HepG2 (cell line): ENCODE measurements at regions not wholly inside any gene's neighbourhood (a gene's known extent, or its start where the extent isn't known, plus 50 kb on each side); places are given as distances from the start of the nearest gene placed in this dataset.
A peak's percentile ranks its signal among the peaks of the same experiment; 100 is the strongest.

Experiments
- ATAC-seq: fragments of 200-7000 bp; cut with Tn5 transposase; 3 replicates; pipeline ENCODE4 v1.9.1; 2020; ENCODE audit warnings: mild to moderate bottlenecking, moderate library complexity
- BruUV-seq: library from RNA; stranded (reverse); fragments of 400-500 nt; replicated peaks from 2 replicates; lab custom pipeline; 2021; lab: Mats Ljungman, UMichigan
- CTCF ChIA-PET: fragments of 300-600 bp; formaldehyde crosslinking; extraction: SDS; loops from one replicate; lab custom pipeline; 2021; ENCODE audit warnings: low total read pairs, inconsistent platforms, low intra/inter-chr PET ratio; lab: Yijun Ruan, JAX
- POLR2A ChIA-PET: fragments of 350-600 bp; sonication (Branson Sonifier 250); formaldehyde crosslinking; loops from one replicate; lab custom pipeline; 2020; ENCODE audit warnings: antibody characterized with exemption, inconsistent platforms; lab: Yijun Ruan, JAX
- DNase-seq: peaks from one replicate; pipeline ENCODE4 v3.0.0-alpha.2; 2015; ENCODE audit warnings: low spot score
- FAIRE-seq: peaks from 3 replicates; lab custom pipeline; 2011; peaks lifted over from hg19 to GRCh38; lab: Jason Lieb, UNC
- H2AFZ ChIP-seq: one replicate; pipeline ENCODE4 v1.6.1; 2011; ENCODE audit warnings: low read length, inconsistent platforms
- H3K27ac ChIP-seq: fragments of 300-600 bp; 3 replicates; pipeline ENCODE4 v1.8.0; 2011; ENCODE audit warnings: mixed run types, mild to moderate bottlenecking, mixed read lengths, low read length, inconsistent platforms; ENCODE audit not compliant: insufficient read depth; ENCODE audit errors: extremely low read length
- H3K27me3 ChIP-seq, 2 experiments: fragments of 200-600 bp in 1 of 2; 2 replicates in 1 of 2; 3 replicates in 1 of 2; pipeline versions ENCODE4 v1.6.0 to v1.8.0; 2011; ENCODE audit warnings: low read length in 2 of 2, mild to moderate bottlenecking in 2 of 2, moderate library complexity in 2 of 2, inconsistent platforms in 1 of 2; ENCODE audit not compliant: insufficient read depth in 2 of 2, control insufficient read depth in 1 of 2
- H3K36me3 ChIP-seq, 2 experiments: fragments of 200-600 bp in 1 of 2; replicated peaks in 1 of 2; 2 replicates in 1 of 2; 3 replicates in 1 of 2; pipeline versions ENCODE4 v1.5.1 to v1.8.0; 2011; ENCODE audit warnings: low read length in 2 of 2, inconsistent platforms in 1 of 2; ENCODE audit not compliant: insufficient read depth in 2 of 2, control insufficient read depth in 1 of 2
- H3K4me1 ChIP-seq: 2 replicates; pipeline ENCODE4 v1.5.1; 2012; ENCODE audit warnings: low read length, inconsistent platforms; ENCODE audit not compliant: insufficient read depth
- H3K4me2 ChIP-seq: 2 replicates; pipeline ENCODE4 v1.6.0; 2011; ENCODE audit warnings: low read depth, low read length, inconsistent platforms
- H3K4me3 ChIP-seq, 3 experiments: fragments of 200-600 bp in 1 of 3; sonication (generic), shearing (Covaris generic) in 1 of 3; replicated peaks in 1 of 3; 2 replicates each; pipeline ENCODE4 v1.5.1; 2011 to 2016; ENCODE audit warnings: low read length in 3 of 3, inconsistent platforms in 2 of 3, low read depth in 2 of 3, mild to moderate bottlenecking in 2 of 3, control low read depth in 1 of 3, mixed read lengths in 1 of 3; ENCODE audit not compliant: insufficient read depth in 1 of 3
- H3K79me2 ChIP-seq: one replicate; pipeline ENCODE4 v1.6.1; 2011; ENCODE audit warnings: low read length, inconsistent platforms; ENCODE audit not compliant: insufficient read depth
- H3K9ac ChIP-seq: 2 replicates; pipeline ENCODE4 v1.6.0; 2011; ENCODE audit warnings: mild to moderate bottlenecking, low read depth, low read length, inconsistent platforms; ENCODE audit not compliant: insufficient read depth
- H3K9me3 ChIP-seq: 2 replicates; pipeline ENCODE4 v1.5.1; 2012; ENCODE audit warnings: mild to moderate bottlenecking, low read length
- H4K20me1 ChIP-seq: 2 replicates; pipeline ENCODE4 v1.6.0; 2011; ENCODE audit warnings: inconsistent platforms, mild to moderate bottlenecking, low read length, moderate library complexity; ENCODE audit not compliant: insufficient read depth
- ELF3 ChIP-seq: IDR thresholded peaks from 2 replicates; pipeline ENCODE4 v1.6.1; 2016; ENCODE audit warnings: missing genetic modification reagents, missing compliant biosample characterization
- GTF3A ChIP-seq: sonication (generic); formaldehyde crosslinking; conservative IDR thresholded peaks from 2 replicates; pipeline ENCODE4 v1.4.0; 2020; ENCODE audit warnings: mild to moderate bottlenecking, missing genetic modification reagents
- KDM1A ChIP-seq: IDR thresholded peaks from 2 replicates; pipeline ENCODE4 v1.6.1; 2016; ENCODE audit warnings: missing compliant biosample characterization
- MAFF ChIP-seq: IDR thresholded peaks from 2 replicates; pipeline ENCODE4 v1.6.1; 2011; ENCODE audit warnings: low read depth, low read length, improper control_type of control experiment
- MAFK ChIP-seq, 2 experiments: IDR thresholded peaks in 1 of 2; conservative IDR thresholded peaks in 1 of 2; 2 replicates each; pipeline ENCODE4 v1.6.1; 2011; ENCODE audit warnings: improper control_type of control experiment in 2 of 2, low read length in 2 of 2
- NFE2L1 ChIP-seq: sonication (generic); formaldehyde crosslinking; IDR thresholded peaks from 2 replicates; pipeline ENCODE4 v1.4.0; 2020; ENCODE audit warnings: missing genetic modification reagents, mild to moderate bottlenecking, borderline replicate concordance
- PTBP1 ChIP-seq: fragments of 200-400 bp; formaldehyde crosslinking; IDR thresholded peaks from 2 replicates; pipeline ENCODE4 v1.6.1; 2018; ENCODE audit warnings: low read length, low read depth; ENCODE audit not compliant: poor library complexity, severe bottlenecking
- SIN3A ChIP-seq: IDR thresholded peaks from 2 replicates; pipeline ENCODE4 v1.6.1; 2011; ENCODE audit warnings: low read depth, mild to moderate bottlenecking, control low read depth, low read length, borderline replicate concordance
- SRSF4 ChIP-seq: fragments of 200-400 bp; formaldehyde crosslinking; IDR thresholded peaks from one replicate; pipeline ENCODE4 v1.6.1; 2018; ENCODE audit warnings: mild to moderate bottlenecking, low read depth, low read length, moderate library complexity; ENCODE audit not compliant: poor library complexity, severe bottlenecking
- ZC3H13 ChIP-seq: sonication (generic); formaldehyde crosslinking; IDR thresholded peaks from 2 replicates; pipeline ENCODE4 v1.8.1; 2023; ENCODE audit warnings: mild to moderate bottlenecking, missing genetic modification reagents, moderate library complexity
- ZNF362 ChIP-seq: sonication (generic); formaldehyde crosslinking; IDR thresholded peaks from 2 replicates; pipeline ENCODE4 v1.4.0; 2020; ENCODE audit warnings: missing genetic modification reagents, mild to moderate bottlenecking, borderline replicate concordance
- ZNF75D ChIP-seq: sonication (generic); formaldehyde crosslinking; IDR thresholded peaks from 2 replicates; pipeline ENCODE4 v1.8.1; 2023; ENCODE audit warnings: missing genetic modification reagents, mild to moderate bottlenecking, borderline replicate concordance
- ZSCAN29 ChIP-seq: sonication (generic); formaldehyde crosslinking; conservative IDR thresholded peaks from 2 replicates; pipeline ENCODE4 v1.4.0; 2020; ENCODE audit warnings: mild to moderate bottlenecking, missing genetic modification reagents
- WGBS: methylation state at CpG from one replicate; pipeline ENCODE4 v1.1.6; 2017; ENCODE audit warnings: low lambda C conversion rate; 5-methylcytosine and 5-hydroxymethylcytosine counted together
- in situ Hi-C: cut with HindIII; loops from 2 replicates; pipeline ENCODE4 v1.10.0; 2017; ENCODE audit warnings: low pct_unique_long_range_greater_than_20kb; ENCODE audit not compliant: extremely low pct_ligation_motif_present
- intact Hi-C: fragments of 100-400 bp; cut with micrococcal nuclease; formaldehyde crosslinking; loops from one replicate; pipeline ENCODE4 v1.10.0; 2022; ENCODE audit not compliant: unreplicated experiment
- TF ChIP-seq, protein P1 (sequence below): fragments of 450-650 bp; IDR thresholded peaks from 2 replicates; pipeline ENCODE4 v1.6.1; 2016
- TF ChIP-seq, protein P2 (sequence below): sonication (generic); formaldehyde crosslinking; IDR thresholded peaks from 2 replicates; pipeline ENCODE4 v1.8.0; 2022; ENCODE audit warnings: low read depth, missing genetic modification reagents

GRCh38 chr13:81318231-81319019 is 977.5 kb upstream of the SPRY2 start:
- Histone ChIP-seq H3K36me3 (no peaks in the 10 kb centered on the region), H3K27me3 (no peaks in the 10 kb centered on the region), H3K79me2 (no peaks in the 10 kb centered on the region), H4K20me1 (no peaks in the 10 kb centered on the region), H3K9ac (no peak overlapping the region), H3K9me3 (peaks cover 13% of the 10 kb centered on the region; the same call in 1 of the 2 replicates), H3K27ac (no peak overlapping the region), H3K4me2 (no peak overlapping the region), H3K4me3 (no peak overlapping the region), H2AFZ (no peak overlapping the region), H3K4me1 (no peaks in the 10 kb centered on the region)
- POLR2A ChIA-PET: no interaction called here
- FAIRE-seq (no peak), DNase-seq (no peak), ATAC-seq (no peak)
- intact Hi-C loops: no loop called here
- WGBS: 25% methylated on average over 4 of the region's 4 CpGs
- no TSS peak for BruUV-seq
- CTCF ChIA-PET: no interaction called here
- in situ Hi-C loops: no loop called here
- TF ChIP-seq ZNF362 (CRISPR knock-in tag) (no peak), SRSF4 (no peak), NFE2L1 (CRISPR knock-in tag) (no peak), ZNF75D (no peak), SIN3A (no peak), ELF3 (CRISPR knock-in tag) (no peak), ZSCAN29 (CRISPR knock-in tag) (no peak), ZC3H13 (CRISPR knock-in tag) (no peak), MAFF (peak; percentile 88), PTBP1 (no peak), KDM1A (CRISPR knock-in tag) (no peak), MAFK (conservative IDR thresholded peaks at IDR 0.05 in 1 of 2, IDR thresholded peaks at IDR 0.05 in 1 of 2; ENCODE audit: low read length in 2 of 2) (peak; percentile 80 to 89), GTF3A (CRISPR knock-in tag) (no peak)
- TF ChIP-seq, protein P1, sequence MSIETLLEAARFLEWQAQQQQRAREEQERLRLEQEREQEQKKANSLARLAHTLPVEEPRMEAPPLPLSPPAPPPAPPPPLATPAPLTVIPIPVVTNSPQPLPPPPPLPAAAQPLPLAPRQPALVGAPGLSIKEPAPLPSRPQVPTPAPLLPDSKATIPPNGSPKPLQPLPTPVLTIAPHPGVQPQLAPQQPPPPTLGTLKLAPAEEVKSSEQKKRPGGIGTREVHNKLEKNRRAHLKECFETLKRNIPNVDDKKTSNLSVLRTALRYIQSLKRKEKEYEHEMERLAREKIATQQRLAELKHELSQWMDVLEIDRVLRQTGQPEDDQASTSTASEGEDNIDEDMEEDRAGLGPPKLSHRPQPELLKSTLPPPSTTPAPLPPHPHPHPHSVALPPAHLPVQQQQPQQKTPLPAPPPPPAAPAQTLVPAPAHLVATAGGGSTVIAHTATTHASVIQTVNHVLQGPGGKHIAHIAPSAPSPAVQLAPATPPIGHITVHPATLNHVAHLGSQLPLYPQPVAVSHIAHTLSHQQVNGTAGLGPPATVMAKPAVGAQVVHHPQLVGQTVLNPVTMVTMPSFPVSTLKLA: no peak
- TF ChIP-seq, protein P2, sequence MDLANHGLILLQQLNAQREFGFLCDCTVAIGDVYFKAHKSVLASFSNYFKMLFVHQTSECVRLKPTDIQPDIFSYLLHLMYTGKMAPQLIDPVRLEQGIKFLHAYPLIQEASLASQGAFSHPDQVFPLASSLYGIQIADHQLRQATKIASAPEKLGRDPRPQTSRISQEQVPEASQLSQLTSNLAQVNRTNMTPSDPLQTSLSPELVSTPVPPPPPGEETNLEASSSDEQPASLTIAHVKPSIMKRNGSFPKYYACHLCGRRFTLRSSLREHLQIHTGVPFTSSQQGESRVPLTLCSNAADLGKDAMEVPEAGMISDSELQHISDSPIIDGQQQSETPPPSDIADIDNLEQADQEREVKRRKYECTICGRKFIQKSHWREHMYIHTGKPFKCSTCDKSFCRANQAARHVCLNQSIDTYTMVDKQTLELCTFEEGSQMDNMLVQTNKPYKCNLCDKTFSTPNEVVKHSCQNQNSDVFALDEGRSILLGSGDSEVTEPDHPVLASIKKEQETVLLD: no peak
- TF ChIP-seq, all 625 proteins: peak for 2
